ENCODE measurements at regions not wholly inside any gene's neighbourhood (a gene's known extent, or its start where the extent isn't known, plus 50 kb on each side); places are given as distances from the start of the nearest gene placed in this dataset.

DNA sequence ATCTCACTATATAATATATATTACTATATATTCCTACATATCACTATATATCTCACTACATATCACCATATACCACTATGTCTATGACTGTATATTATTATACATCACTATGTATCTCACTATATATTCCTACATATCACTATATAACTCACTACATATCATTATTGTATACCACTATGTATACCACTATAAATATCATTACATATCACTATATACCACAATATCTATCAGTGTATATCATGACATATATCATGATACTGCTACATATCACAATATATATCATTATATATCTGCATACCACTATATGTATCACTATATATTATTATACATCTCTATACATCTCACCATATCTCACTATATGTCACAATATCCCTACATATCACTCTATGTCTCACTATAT, 121.5 kb downstream of the ASCL4 start:
- H3K9me3 ChIP-seq (ENCODE audit: insufficient read depth, low read depth, low read length) = no peaks in the 10 kb centered on the region
- no peak overlapping the region for H3K27ac ChIP-seq (ENCODE audit: low read length)
- H3K36me3 ChIP-seq (ENCODE audit: insufficient read depth, low read depth, low read length) = no peaks in the 10 kb centered on the region
- H3K4me3 ChIP-seq (ENCODE audit: low read length) = no peak overlapping the region
- no peaks in the 10 kb centered on the region for H3K27me3 ChIP-seq (ENCODE audit: insufficient read depth, low read length)
- H3K4me1 ChIP-seq (ENCODE audit: insufficient read depth, low read length) = no peaks in the 10 kb centered on the region
- H3K9ac ChIP-seq (ENCODE audit: low read depth, low read length) = no peak overlapping the region

DNA sequence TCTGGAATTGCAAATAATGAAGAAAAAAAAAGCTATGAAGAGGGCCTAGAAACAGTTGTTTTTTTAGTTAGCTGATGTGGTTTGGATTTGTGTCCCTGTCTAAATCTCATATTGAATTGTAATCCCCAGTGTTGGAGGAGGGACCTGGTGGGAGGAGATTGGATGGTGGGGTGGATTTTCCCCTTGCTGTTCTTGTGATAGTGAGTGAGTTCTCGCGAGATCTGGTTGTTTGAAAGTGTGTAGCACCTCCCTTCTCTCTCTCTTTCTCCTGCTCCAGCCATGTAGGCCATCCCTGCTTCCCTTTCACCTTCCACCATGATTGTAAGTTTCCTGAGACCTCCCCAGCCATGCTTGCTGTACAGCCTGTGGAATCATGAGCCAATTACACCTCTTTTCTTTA, 126.1 kb downstream of the ASCL4 start:
- H3K27ac ChIP-seq (ENCODE audit: low read length) = no peak overlapping the region
- H3K36me3 ChIP-seq (ENCODE audit: insufficient read depth, low read depth, low read length) = no peaks in the 10 kb centered on the region
- no peaks in the 10 kb centered on the region; the same call in 1 of the 2 replicates for H3K4me1 ChIP-seq (ENCODE audit: insufficient read depth, low read length)
- no peaks in the 10 kb centered on the region for H3K9me3 ChIP-seq (ENCODE audit: insufficient read depth, low read depth, low read length)
- no peak overlapping the region for H3K9ac ChIP-seq (ENCODE audit: low read depth, low read length)
- H3K27me3 ChIP-seq (ENCODE audit: insufficient read depth, low read length) = peaks cover 33% of the 10 kb centered on the region
- H3K4me3 ChIP-seq (ENCODE audit: low read length) = no peak overlapping the region

DNA sequence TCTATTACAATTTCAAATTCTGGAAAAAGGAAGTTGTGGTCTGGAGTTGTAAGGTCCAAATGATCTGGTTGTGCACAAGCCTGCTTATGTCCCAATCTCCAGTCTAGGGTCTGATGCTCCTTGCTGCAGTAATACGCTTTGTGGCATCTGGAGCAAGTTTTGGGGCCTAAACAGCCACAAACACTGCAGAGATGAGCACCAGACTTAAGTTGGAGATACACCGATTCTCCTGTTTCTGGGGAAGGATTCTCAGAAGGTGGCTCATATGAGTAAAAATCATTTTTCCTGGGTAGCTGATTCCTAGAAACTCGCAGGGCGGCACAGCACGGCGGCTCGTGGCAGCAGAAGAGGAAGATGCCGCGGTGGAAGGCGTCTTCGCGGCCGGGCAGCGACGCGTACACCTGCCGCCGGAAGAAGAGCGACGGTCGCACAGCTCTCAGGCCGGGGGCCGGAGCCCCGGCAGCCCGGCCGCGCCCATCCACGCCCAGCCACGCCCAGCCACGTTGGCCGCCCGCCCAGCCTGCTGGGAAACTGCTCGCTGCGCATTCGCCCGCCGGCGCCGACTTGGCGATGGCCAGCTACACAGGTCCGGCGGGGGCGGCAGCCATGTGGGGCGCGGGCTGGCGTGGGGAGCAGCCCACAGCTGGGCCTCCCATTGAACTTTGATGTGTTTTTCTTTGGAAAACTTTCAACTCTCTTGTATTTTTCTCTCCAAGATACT, 129.0 kb downstream of the ASCL4 start:
- H3K27ac ChIP-seq (ENCODE audit: low read length) = no peak overlapping the region
- no peaks in the 10 kb centered on the region for H3K36me3 ChIP-seq (ENCODE audit: insufficient read depth, low read depth, low read length)
- H3K9ac ChIP-seq (ENCODE audit: low read depth, low read length) = peak overlapping the region; percentile 76; the same call in 1 of the 2 replicates
- peaks cover 62% of the 10 kb centered on the region for H3K27me3 ChIP-seq (ENCODE audit: insufficient read depth, low read length)
- H3K9me3 ChIP-seq (ENCODE audit: insufficient read depth, low read depth, low read length) = no peaks in the 10 kb centered on the region
- H3K4me1 ChIP-seq (ENCODE audit: insufficient read depth, low read length) = no peaks in the 10 kb centered on the region; the same call in 1 of the 2 replicates
- H3K4me3 ChIP-seq (ENCODE audit: low read length) = peak overlapping the region; percentile 86

DNA sequence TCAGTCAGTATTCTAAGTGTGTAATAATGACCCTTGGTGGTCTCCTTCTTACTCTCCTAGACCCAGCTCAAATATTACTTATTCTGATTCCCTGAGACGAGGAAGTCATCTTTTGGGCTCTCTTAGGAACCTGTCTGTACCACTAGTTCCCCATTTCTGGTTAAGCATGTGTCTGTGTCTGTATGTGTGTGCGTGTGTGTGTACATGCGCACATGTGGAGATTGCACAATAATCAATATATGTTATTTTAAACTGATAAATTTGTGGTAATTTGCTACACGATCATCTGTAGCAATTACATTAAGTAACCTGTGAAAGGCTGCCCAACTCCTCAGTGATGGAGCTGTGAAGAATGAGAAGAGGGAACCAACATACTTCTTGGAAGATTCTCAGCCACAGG, 132.2 kb downstream of the ASCL4 start:
- Histone ChIP-seq H3K9me3 (ENCODE audit: insufficient read depth, low read depth, low read length) (no peaks in the 10 kb centered on the region), H3K4me1 (ENCODE audit: insufficient read depth, low read length) (no peaks in the 10 kb centered on the region; the same call in 1 of the 2 replicates), H3K27me3 (ENCODE audit: insufficient read depth, low read length) (peaks cover 80% of the 10 kb centered on the region), H3K9ac (ENCODE audit: low read depth, low read length) (no peak overlapping the region), H3K36me3 (ENCODE audit: insufficient read depth, low read depth, low read length) (no peaks in the 10 kb centered on the region), H3K4me3 (ENCODE audit: low read length) (no peak overlapping the region), H3K27ac (ENCODE audit: low read length) (no peak overlapping the region)

DNA sequence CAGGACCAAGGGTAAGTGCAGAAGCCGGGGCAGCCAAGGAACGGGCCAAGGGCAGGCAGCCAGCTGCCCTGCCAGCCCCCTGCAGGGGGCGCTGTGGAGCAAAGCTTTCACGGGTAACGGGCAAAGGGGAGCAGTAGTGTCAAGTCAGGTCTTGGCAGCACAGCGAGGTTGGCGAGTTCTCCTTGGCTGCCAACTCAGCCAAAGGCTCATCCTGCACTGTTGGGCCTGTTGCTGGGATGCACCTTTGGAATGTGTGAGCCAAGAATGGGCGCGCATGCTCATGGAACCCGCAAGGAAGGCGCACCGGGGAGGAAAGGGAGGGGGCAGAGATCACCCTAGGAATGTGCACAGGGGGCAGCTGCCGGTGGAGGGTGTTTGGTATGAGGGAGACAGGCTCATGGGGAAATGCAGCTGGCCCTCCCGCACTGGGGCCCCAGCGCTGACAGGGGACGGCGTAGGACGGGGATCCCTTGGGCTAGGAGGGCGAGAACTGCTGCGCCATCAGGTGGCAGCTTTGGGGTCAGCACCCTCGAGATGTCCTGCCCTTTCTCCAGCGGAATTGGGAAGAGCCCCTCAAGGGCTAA, 138.0 kb downstream of the ASCL4 start:
- Histone ChIP-seq H3K36me3 (ENCODE audit: insufficient read depth, low read depth, low read length) (no peaks in the 10 kb centered on the region), H3K4me3 (ENCODE audit: low read length) (peak overlapping the region; percentile 91), H3K9me3 (ENCODE audit: insufficient read depth, low read depth, low read length) (no peaks in the 10 kb centered on the region), H3K9ac (ENCODE audit: low read depth, low read length) (no peak overlapping the region), H3K27ac (ENCODE audit: low read length) (no peak overlapping the region), H3K27me3 (ENCODE audit: insufficient read depth, low read length) (peaks cover 33% of the 10 kb centered on the region), H3K4me1 (ENCODE audit: insufficient read depth, low read length) (0 out of 2 replicates have a peak, but pooled peaks cover 3% of the 10 kb centered on the region)

DNA sequence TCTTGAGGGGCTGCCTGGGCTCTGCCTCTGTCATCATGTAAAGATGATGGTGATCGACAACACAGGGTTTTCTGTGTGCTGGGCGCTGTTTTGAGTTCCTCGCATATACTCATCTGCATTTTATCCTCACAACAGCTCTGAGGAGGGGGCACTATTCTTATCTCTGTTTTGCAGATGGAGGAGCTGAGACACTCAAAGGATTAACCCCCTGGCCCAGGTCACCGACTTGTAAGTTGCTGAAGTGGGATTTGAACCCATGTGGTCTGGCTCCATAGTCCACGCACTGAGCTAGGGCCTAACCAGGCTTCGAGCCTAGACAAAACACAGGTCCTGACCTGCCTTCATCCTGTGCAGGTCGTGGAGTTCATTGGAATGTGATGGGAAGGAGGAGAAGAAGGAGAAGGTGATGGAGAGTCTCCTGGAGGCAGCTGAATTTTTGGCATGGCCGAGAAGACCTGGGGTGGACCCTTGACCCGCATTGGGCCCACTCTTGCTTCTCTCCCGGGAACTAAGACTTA, 140.0 kb downstream of the ASCL4 start:
- no peaks in the 10 kb centered on the region for H3K36me3 ChIP-seq (ENCODE audit: insufficient read depth, low read depth, low read length)
- H3K27ac ChIP-seq (ENCODE audit: low read length) = no peak overlapping the region
- H3K4me1 ChIP-seq (ENCODE audit: insufficient read depth, low read length) = 0 out of 2 replicates have a peak, but pooled peaks cover 3% of the 10 kb centered on the region
- peaks cover 21% of the 10 kb centered on the region for H3K27me3 ChIP-seq (ENCODE audit: insufficient read depth, low read length)
- no peaks in the 10 kb centered on the region for H3K9me3 ChIP-seq (ENCODE audit: insufficient read depth, low read depth, low read length)
- H3K4me3 ChIP-seq (ENCODE audit: low read length) = no peak overlapping the region
- H3K9ac ChIP-seq (ENCODE audit: low read depth, low read length) = no peak overlapping the region

DNA sequence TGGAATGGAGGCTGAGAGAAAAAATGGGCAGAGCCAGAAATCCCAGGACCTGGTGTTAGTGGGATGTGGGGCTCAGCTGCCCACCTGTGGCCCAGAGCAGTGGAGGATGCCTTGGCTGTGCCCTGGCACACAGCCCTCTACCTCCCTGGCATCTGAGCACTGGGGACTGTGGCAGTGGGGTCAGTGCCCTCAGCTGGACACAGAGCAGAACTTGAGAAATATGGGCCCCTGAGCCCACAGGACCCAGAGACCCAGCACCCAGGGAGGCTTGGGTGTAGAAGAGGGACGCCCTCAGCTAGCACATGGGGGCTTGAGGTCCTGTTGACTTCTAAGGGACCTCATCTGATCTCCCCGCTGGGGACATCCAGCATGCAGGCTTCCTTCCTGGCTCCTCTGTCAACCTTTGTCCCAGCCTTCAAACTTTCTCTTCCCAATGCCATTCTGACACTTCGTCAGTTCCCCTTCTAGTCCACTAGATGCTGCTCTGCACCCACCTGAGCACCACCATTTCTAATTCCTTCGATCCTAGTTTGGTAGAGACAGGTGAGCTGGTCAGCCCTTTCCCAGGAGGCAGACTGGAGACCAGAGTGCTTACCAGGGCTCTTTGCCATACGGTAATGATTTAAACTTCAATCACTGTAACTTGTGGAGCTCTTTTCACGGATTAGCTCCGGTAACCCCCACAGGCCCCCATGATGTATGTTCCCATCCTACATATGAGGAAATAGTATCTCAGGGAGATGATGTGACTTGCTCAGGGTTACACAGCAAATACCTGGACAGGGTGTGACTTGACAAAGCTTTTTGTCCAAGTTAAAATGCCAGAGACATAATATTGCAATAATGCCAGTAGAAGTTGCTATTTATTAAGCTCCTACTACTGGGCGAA, 143.7 kb downstream of the ASCL4 start:
- Histone ChIP-seq H3K9me3 (ENCODE audit: insufficient read depth, low read depth, low read length) (no peaks in the 10 kb centered on the region), H3K4me3 (ENCODE audit: low read length) (no peak overlapping the region)

DNA sequence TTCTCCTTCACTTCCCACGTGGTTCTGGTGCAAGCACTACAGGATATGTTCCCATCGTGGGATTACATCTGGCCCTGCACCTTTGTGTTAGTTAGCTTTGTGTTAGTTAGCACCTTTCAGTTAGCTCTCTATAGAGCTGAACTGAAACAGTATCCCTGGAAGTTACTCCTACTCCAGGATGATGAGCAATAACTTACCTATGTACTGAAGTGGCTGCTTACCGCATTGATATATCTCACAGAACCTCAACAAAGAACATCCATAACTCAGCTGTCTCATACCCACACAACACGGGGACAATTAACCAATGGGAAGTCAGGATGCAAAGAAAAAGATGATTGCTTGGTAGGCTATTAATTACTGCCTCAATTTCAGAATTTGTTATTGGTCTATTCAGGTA, 146.6 kb downstream of the ASCL4 start:
- H3K27me3 ChIP-seq (ENCODE audit: insufficient read depth, low read length) = peaks cover 5% of the 10 kb centered on the region
- H3K9ac ChIP-seq (ENCODE audit: low read depth, low read length) = no peak overlapping the region
- H3K27ac ChIP-seq (ENCODE audit: low read length) = no peak overlapping the region
- H3K36me3 ChIP-seq (ENCODE audit: insufficient read depth, low read depth, low read length) = no peaks in the 10 kb centered on the region
- H3K4me1 ChIP-seq (ENCODE audit: insufficient read depth, low read length) = no peaks in the 10 kb centered on the region
- no peaks in the 10 kb centered on the region for H3K9me3 ChIP-seq (ENCODE audit: insufficient read depth, low read depth, low read length)
- no peak overlapping the region for H3K4me3 ChIP-seq (ENCODE audit: low read length)

More for the DNA sequence above, 143.7 kb downstream of the ASCL4 start:
- peaks cover 5% of the 10 kb centered on the region for H3K27me3 ChIP-seq (ENCODE audit: insufficient read depth, low read length)
- no peak overlapping the region for H3K27ac ChIP-seq (ENCODE audit: low read length)
- no peaks in the 10 kb centered on the region for H3K36me3 ChIP-seq (ENCODE audit: insufficient read depth, low read depth, low read length)
- H3K4me1 ChIP-seq (ENCODE audit: insufficient read depth, low read length) = no peaks in the 10 kb centered on the region
- no peak overlapping the region for H3K9ac ChIP-seq (ENCODE audit: low read depth, low read length)

DNA sequence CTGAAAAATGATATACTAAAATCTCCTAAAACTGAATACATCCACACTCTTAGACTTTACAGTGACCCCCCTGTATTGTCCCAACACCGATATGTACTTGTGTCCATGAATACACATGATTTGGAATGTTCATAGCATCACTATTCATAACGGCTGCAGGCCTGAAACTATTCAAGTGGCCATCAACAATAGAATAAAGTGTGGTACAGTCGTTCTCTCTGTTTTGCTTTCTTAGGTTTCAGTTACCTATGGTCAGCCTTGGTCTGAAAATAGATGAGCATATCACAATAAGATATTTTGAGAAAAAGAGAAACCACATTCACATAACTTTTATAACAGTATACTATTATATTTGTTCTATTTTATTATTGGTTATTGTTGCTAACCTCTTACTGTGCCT, 150.6 kb downstream of the ASCL4 start:
- no peak overlapping the region for H3K9ac ChIP-seq (ENCODE audit: low read depth, low read length)
- no peaks in the 10 kb centered on the region for H3K36me3 ChIP-seq (ENCODE audit: insufficient read depth, low read depth, low read length)
- no peaks in the 10 kb centered on the region for H3K27me3 ChIP-seq (ENCODE audit: insufficient read depth, low read length)
- H3K4me3 ChIP-seq (ENCODE audit: low read length) = no peak overlapping the region
- no peaks in the 10 kb centered on the region for H3K9me3 ChIP-seq (ENCODE audit: insufficient read depth, low read depth, low read length)
- H3K4me1 ChIP-seq (ENCODE audit: insufficient read depth, low read length) = no peaks in the 10 kb centered on the region
- no peak overlapping the region for H3K27ac ChIP-seq (ENCODE audit: low read length)

DNA sequence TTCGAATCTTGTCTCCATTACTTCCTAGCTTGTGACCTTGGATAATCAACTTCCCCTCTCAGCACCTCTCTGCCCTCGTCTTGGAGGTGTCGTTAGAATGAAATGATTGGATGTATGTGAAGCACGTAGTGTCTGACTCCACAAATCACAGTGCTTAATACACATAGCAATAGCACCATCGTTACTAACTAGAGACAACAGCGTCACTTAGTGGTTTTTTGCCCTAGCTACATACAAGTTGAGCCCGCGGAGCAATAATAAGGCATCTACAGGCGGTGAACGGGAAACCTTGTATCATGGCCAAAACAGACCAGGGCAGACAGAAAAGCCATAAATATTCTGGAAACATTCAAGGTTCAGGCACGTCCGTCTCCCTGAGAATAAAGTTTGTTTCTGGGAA, 154.9 kb downstream of the ASCL4 start:
- no peak overlapping the region for H3K27ac ChIP-seq (ENCODE audit: low read length)
- no peaks in the 10 kb centered on the region for H3K9me3 ChIP-seq (ENCODE audit: insufficient read depth, low read depth, low read length)
- no peaks in the 10 kb centered on the region for H3K4me1 ChIP-seq (ENCODE audit: insufficient read depth, low read length)
- no peaks in the 10 kb centered on the region for H3K36me3 ChIP-seq (ENCODE audit: insufficient read depth, low read depth, low read length)
- H3K9ac ChIP-seq (ENCODE audit: low read depth, low read length) = no peak overlapping the region
- peaks cover 6% of the 10 kb centered on the region; the same call in 1 of the 2 replicates for H3K27me3 ChIP-seq (ENCODE audit: insufficient read depth, low read length)
- no peak overlapping the region for H3K4me3 ChIP-seq (ENCODE audit: low read length)

DNA sequence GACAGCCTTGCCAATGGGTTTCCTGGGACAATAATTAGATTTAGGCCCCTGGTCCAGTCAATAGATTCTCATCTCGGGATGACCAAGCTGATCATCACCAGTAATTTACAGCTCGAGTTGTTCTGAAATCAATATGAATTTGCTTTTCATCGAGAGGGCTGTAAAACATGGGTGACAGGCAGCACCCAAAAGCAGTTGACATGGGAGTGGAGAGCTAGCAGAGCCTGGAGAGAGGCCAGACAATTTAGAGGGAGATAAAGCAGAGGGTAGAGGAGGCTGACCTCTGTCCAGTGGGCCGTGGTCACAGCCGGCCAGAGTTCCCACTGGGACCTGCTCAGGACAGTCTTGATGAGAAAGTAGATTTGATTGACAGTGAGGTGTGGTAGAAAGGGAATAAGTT, 157.3 kb downstream of the ASCL4 start:
- no peaks in the 10 kb centered on the region for H3K9me3 ChIP-seq (ENCODE audit: insufficient read depth, low read depth, low read length)
- no peak overlapping the region for H3K4me3 ChIP-seq (ENCODE audit: low read length)
- no peaks in the 10 kb centered on the region for H3K36me3 ChIP-seq (ENCODE audit: insufficient read depth, low read depth, low read length)
- H3K9ac ChIP-seq (ENCODE audit: low read depth, low read length) = no peak overlapping the region
- H3K27ac ChIP-seq (ENCODE audit: low read length) = no peak overlapping the region
- peaks cover 10% of the 10 kb centered on the region; the same call in 1 of the 2 replicates for H3K27me3 ChIP-seq (ENCODE audit: insufficient read depth, low read length)
- H3K4me1 ChIP-seq (ENCODE audit: insufficient read depth, low read length) = no peaks in the 10 kb centered on the region

Data from iPS-20b (cell line).